ENCODE measurements at regions not wholly inside any gene's neighbourhood (a gene's known extent, or its start where the extent isn't known, plus 50 kb on each side); places are given as distances from the start of the nearest gene placed in this dataset.

DNA sequence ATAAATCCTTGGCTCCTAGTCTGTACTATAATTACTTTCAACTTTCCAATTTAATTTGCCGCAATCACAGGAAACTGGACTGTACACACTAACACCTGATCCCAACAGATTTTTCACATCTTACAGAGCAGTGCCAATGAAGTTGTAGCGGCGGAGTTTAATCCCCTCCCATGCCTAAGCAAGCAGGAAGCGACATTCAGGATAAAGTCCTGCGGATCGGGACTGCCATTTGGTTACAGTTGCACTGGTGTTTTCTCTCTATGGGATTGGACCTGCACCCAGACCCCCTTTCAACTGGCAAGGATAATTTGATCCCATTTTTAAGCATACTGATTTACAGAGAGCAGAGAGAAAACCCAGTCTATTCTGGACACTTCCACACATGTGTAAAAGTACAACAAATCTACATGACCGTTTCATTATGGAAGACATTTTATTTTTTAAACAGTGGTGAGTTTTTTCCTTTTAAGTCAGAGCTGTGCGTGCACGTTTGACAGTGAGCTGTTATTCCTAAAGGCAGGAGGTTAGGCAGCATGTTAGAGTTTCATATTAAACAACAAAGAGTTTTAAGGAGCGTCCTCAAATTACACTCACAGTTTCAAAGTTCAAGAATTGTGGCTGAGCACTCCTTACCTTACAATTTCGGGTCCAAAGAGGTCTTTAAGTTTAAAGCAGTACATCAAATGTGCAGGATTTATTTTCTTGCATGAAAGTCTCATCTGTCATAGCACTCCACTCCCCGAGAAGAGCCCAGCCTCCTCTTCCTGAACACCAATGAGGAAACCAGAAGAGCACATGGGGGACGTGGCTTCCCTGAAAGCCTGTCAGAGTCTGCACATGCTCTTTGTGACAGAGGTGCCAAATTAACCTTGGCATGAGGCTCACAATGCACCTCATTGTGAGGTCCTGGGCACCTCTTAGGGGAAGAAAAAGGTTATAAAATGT, 141.6 kb upstream of the RFC3 start:
- TF ChIP-seq ZSCAN18 (CRISPR knock-in tag; IDR thresholded peaks at IDR 0.05) (no peak), NR1H2 (CRISPR knock-in tag; IDR thresholded peaks at IDR 0.05) (no peak), ZNF423 (CRISPR knock-in tag; IDR thresholded peaks at IDR 0.05) (no peak), AFF4 (CRISPR knock-in tag; IDR thresholded peaks at IDR 0.05; ENCODE audit: borderline replicate concordance) (no peak), CREB1 (CRISPR knock-in tag; IDR thresholded peaks at IDR 0.05) (no peak), NFYB (CRISPR knock-in tag; conservative IDR thresholded peaks at IDR 0.05; ENCODE audit: low read depth) (no peak), ESRRA (CRISPR knock-in tag; IDR thresholded peaks at IDR 0.05; ENCODE audit: borderline replicate concordance) (no peak), MYBL2 (CRISPR knock-in tag; IDR thresholded peaks at IDR 0.05) (no peak)
- TF ChIP-seq, protein P1, sequence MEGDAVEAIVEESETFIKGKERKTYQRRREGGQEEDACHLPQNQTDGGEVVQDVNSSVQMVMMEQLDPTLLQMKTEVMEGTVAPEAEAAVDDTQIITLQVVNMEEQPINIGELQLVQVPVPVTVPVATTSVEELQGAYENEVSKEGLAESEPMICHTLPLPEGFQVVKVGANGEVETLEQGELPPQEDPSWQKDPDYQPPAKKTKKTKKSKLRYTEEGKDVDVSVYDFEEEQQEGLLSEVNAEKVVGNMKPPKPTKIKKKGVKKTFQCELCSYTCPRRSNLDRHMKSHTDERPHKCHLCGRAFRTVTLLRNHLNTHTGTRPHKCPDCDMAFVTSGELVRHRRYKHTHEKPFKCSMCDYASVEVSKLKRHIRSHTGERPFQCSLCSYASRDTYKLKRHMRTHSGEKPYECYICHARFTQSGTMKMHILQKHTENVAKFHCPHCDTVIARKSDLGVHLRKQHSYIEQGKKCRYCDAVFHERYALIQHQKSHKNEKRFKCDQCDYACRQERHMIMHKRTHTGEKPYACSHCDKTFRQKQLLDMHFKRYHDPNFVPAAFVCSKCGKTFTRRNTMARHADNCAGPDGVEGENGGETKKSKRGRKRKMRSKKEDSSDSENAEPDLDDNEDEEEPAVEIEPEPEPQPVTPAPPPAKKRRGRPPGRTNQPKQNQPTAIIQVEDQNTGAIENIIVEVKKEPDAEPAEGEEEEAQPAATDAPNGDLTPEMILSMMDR (IDR thresholded peaks at IDR 0.05) = no peak
- TF ChIP-seq, protein P2, sequence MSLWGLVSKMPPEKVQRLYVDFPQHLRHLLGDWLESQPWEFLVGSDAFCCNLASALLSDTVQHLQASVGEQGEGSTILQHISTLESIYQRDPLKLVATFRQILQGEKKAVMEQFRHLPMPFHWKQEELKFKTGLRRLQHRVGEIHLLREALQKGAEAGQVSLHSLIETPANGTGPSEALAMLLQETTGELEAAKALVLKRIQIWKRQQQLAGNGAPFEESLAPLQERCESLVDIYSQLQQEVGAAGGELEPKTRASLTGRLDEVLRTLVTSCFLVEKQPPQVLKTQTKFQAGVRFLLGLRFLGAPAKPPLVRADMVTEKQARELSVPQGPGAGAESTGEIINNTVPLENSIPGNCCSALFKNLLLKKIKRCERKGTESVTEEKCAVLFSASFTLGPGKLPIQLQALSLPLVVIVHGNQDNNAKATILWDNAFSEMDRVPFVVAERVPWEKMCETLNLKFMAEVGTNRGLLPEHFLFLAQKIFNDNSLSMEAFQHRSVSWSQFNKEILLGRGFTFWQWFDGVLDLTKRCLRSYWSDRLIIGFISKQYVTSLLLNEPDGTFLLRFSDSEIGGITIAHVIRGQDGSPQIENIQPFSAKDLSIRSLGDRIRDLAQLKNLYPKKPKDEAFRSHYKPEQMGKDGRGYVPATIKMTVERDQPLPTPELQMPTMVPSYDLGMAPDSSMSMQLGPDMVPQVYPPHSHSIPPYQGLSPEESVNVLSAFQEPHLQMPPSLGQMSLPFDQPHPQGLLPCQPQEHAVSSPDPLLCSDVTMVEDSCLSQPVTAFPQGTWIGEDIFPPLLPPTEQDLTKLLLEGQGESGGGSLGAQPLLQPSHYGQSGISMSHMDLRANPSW (CRISPR knock-in tag; conservative IDR thresholded peaks at IDR 0.05; ENCODE audit: low read depth) = no peak
- TF ChIP-seq, protein P3, sequence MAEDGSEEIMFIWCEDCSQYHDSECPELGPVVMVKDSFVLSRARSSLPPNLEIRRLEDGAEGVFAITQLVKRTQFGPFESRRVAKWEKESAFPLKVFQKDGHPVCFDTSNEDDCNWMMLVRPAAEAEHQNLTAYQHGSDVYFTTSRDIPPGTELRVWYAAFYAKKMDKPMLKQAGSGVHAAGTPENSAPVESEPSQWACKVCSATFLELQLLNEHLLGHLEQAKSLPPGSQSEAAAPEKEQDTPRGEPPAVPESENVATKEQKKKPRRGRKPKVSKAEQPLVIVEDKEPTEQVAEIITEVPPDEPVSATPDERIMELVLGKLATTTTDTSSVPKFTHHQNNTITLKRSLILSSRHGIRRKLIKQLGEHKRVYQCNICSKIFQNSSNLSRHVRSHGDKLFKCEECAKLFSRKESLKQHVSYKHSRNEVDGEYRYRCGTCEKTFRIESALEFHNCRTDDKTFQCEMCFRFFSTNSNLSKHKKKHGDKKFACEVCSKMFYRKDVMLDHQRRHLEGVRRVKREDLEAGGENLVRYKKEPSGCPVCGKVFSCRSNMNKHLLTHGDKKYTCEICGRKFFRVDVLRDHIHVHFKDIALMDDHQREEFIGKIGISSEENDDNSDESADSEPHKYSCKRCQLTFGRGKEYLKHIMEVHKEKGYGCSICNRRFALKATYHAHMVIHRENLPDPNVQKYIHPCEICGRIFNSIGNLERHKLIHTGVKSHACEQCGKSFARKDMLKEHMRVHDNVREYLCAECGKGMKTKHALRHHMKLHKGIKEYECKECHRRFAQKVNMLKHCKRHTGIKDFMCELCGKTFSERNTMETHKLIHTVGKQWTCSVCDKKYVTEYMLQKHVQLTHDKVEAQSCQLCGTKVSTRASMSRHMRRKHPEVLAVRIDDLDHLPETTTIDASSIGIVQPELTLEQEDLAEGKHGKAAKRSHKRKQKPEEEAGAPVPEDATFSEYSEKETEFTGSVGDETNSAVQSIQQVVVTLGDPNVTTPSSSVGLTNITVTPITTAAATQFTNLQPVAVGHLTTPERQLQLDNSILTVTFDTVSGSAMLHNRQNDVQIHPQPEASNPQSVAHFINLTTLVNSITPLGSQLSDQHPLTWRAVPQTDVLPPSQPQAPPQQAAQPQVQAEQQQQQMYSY (CRISPR knock-in tag; IDR thresholded peaks at IDR 0.05) = no peak
